ENCODE measurements at regions not wholly inside any gene's neighbourhood (a gene's known extent, or its start where the extent isn't known, plus 50 kb on each side); places are given as distances from the start of the nearest gene placed in this dataset.

DNA sequence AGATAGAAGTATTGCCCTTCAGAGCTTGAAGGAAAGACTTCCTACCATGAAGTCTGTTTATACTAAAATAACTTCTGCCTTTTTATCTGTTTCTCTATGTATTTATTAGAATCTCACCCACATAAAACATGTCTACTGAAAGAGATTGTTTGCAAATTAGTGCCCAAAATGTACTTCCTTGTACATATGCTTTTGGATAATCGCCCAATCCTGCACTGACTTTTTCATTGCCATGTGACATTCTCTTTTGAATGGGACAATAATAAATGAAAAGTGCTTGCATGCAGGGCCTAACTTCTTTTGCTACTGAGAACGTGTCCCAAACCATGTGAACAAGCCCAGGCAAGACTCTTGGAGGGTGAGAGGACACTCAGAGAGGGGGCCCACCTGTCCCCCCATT is 711.6 kb upstream of the ADAMTS5 start:
- intact Hi-C loops (cut with micrococcal nuclease): no loop called here
- H3K27ac Mint-ChIP-seq (ENCODE audit: low read depth, unreplicated experiment): no peak overlapping the region
- DNase-seq (ENCODE audit: unreplicated experiment): no peak
- no peaks in the 10 kb centered on the region for H3K27me3 Mint-ChIP-seq (ENCODE audit: insufficient read depth, unreplicated experiment)
- TF ChIP-seq, protein P1, sequence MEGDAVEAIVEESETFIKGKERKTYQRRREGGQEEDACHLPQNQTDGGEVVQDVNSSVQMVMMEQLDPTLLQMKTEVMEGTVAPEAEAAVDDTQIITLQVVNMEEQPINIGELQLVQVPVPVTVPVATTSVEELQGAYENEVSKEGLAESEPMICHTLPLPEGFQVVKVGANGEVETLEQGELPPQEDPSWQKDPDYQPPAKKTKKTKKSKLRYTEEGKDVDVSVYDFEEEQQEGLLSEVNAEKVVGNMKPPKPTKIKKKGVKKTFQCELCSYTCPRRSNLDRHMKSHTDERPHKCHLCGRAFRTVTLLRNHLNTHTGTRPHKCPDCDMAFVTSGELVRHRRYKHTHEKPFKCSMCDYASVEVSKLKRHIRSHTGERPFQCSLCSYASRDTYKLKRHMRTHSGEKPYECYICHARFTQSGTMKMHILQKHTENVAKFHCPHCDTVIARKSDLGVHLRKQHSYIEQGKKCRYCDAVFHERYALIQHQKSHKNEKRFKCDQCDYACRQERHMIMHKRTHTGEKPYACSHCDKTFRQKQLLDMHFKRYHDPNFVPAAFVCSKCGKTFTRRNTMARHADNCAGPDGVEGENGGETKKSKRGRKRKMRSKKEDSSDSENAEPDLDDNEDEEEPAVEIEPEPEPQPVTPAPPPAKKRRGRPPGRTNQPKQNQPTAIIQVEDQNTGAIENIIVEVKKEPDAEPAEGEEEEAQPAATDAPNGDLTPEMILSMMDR (IDR thresholded peaks at IDR 0.05; ENCODE audit: unreplicated experiment): no peak
- ChIA-PET CTCF (no interaction called here), POLR2A (no interaction called here)
- peaks cover 17% of the 10 kb centered on the region for H3K4me1 Mint-ChIP-seq (ENCODE audit: insufficient read depth, unreplicated experiment)
- peaks cover 8% of the 10 kb centered on the region for H3K9me3 Mint-ChIP-seq (ENCODE audit: unreplicated experiment)
- no peak overlapping the region for H3K4me3 Mint-ChIP-seq (ENCODE audit: unreplicated experiment)
- BruUV-seq (replicated peaks): no TSS peak
- no peaks in the 10 kb centered on the region for H3K36me3 Mint-ChIP-seq (ENCODE audit: insufficient read depth, unreplicated experiment)

DNA sequence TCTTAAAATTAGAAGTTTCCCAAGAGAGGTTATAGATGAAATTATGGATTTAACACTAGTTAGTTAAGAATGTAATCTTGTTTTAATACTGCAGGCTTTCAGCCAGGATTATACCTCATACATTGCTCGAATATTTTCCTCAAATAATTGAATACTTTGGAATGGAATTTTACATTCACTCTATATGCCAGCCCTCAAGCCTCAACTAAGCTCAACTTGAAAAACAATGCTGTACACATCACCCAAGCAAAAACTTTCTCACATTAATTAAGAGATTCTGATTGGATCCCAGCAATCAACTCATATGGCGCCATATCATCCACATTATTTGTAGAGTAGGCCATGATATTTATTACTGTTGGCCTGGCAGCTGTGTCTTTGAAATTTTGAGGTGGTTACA is 710.7 kb upstream of the ADAMTS5 start:
- intact Hi-C loops (cut with micrococcal nuclease): no loop called here
- peaks cover 16% of the 10 kb centered on the region for H3K4me1 Mint-ChIP-seq (ENCODE audit: insufficient read depth, unreplicated experiment)
- TF ChIP-seq, protein P1 (IDR thresholded peaks at IDR 0.05; ENCODE audit: unreplicated experiment): no peak
- POLR2A ChIA-PET: no interaction called here
- H3K9me3 Mint-ChIP-seq (ENCODE audit: unreplicated experiment): peaks cover 6% of the 10 kb centered on the region
- no peaks in the 10 kb centered on the region for H3K36me3 Mint-ChIP-seq (ENCODE audit: insufficient read depth, unreplicated experiment)
- no peak overlapping the region for H3K27ac Mint-ChIP-seq (ENCODE audit: low read depth, unreplicated experiment)
- no peaks in the 10 kb centered on the region for H3K27me3 Mint-ChIP-seq (ENCODE audit: insufficient read depth, unreplicated experiment)
- CTCF ChIA-PET: interaction anchor here (0.7 to 1.6 kb wide), 3 partner anchors 15 to 959 kb away, joined by 3 to 4 read pairs (median 3); no protein-coding TSS in a partner anchor
- no peak for DNase-seq (ENCODE audit: unreplicated experiment)
- H3K4me3 Mint-ChIP-seq (ENCODE audit: unreplicated experiment): no peak overlapping the region
- no TSS peak for BruUV-seq (replicated peaks)

DNA sequence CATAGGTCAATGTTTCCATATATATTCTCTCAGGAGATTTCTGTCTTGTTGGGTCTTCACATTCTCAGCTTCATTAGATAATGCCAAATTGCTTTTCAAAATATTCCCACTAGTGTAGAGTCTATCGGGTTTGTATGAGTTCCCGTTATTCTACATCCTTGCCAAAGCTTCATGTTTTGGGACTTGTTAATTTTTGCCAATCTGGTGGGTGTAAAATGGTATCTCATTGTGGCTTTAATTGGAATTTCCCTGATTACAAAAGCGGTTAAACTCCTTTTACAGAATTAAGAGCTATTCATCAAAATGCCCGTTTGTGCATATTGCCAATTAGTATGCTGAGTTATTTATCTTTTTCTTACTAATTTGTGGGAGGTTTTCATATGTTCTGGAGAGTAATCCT is 708.4 kb upstream of the ADAMTS5 start:
- intact Hi-C loops (cut with micrococcal nuclease): no loop called here
- H3K36me3 Mint-ChIP-seq (ENCODE audit: insufficient read depth, unreplicated experiment): no peaks in the 10 kb centered on the region
- TF ChIP-seq, protein P1 (IDR thresholded peaks at IDR 0.05; ENCODE audit: unreplicated experiment): no peak
- H3K4me1 Mint-ChIP-seq (ENCODE audit: insufficient read depth, unreplicated experiment): peaks cover 7% of the 10 kb centered on the region
- no peak overlapping the region for H3K4me3 Mint-ChIP-seq (ENCODE audit: unreplicated experiment)
- no TSS peak for BruUV-seq (replicated peaks)
- H3K9me3 Mint-ChIP-seq (ENCODE audit: unreplicated experiment): no peaks in the 10 kb centered on the region
- POLR2A ChIA-PET: no interaction called here
- no peak for DNase-seq (ENCODE audit: unreplicated experiment)
- H3K27me3 Mint-ChIP-seq (ENCODE audit: insufficient read depth, unreplicated experiment): no peaks in the 10 kb centered on the region
- H3K27ac Mint-ChIP-seq (ENCODE audit: low read depth, unreplicated experiment): no peak overlapping the region
- CTCF ChIA-PET: interaction anchor here (0.7 to 1.4 kb wide), 2 partner anchors 828 to 1704 kb away, joined by 3 read pairs; no protein-coding TSS in a partner anchor

DNA sequence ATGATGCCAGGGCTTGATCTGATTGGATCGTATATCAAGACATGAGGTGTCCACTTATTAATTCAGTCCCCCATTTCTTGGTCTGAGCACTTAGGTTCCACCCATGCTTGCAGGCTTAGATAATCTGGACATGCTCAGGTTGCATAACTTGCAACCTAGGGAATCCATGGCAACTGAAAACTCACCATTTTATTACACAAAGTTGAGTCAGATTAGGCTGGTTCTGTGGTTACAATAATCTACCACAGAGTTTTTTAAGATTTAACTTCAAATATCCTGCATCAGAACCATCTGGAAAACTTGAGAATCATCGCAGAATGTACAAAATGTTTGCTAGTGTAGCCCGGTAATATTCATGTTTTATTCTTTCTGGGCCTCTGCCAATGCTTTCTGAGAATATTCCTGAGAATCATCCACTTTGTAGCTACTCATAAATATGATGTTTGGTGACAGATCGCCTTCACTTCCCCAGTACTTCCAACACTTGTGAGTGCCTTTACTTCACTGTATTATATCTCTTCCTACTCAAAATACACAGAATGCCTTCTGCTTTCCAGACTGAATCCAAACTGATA is 707.2 kb upstream of the ADAMTS5 start:
- no peaks in the 10 kb centered on the region for H3K9me3 Mint-ChIP-seq (ENCODE audit: unreplicated experiment)

More for the DNA sequence above, 707.2 kb upstream of the ADAMTS5 start:
- H3K27ac Mint-ChIP-seq (ENCODE audit: low read depth, unreplicated experiment): peak overlapping the region; percentile 29
- no peaks in the 10 kb centered on the region for H3K36me3 Mint-ChIP-seq (ENCODE audit: insufficient read depth, unreplicated experiment)
- BruUV-seq (replicated peaks): no TSS peak
- ChIA-PET CTCF (interaction anchor here (1.4 kb wide), 1 partner anchor 826 kb away, joined by 3 read pairs; no protein-coding TSS in a partner anchor), POLR2A (interaction anchor here (0.7 kb wide), 1 partner anchor 680 kb away, joined by 3 read pairs; no protein-coding TSS in a partner anchor)
- peak; percentile 11 for DNase-seq (ENCODE audit: unreplicated experiment)
- H3K4me3 Mint-ChIP-seq (ENCODE audit: unreplicated experiment): no peak overlapping the region
- TF ChIP-seq, protein P1 (IDR thresholded peaks at IDR 0.05; ENCODE audit: unreplicated experiment): no peak
- intact Hi-C loops (cut with micrococcal nuclease): no loop called here
- peaks cover 7% of the 10 kb centered on the region for H3K4me1 Mint-ChIP-seq (ENCODE audit: insufficient read depth, unreplicated experiment)
- no peaks in the 10 kb centered on the region for H3K27me3 Mint-ChIP-seq (ENCODE audit: insufficient read depth, unreplicated experiment)

Measured in MCF 10A (cell line).